Stomach (tissue), 8 donors: ENCODE measurements at regions not wholly inside any gene's neighbourhood (a gene's known extent, or its start where the extent isn't known, plus 50 kb on each side); places are given as distances from the start of the nearest gene placed in this dataset.
"Not testable (repeated sequence)": the region's sequence is repeated elsewhere in the genome, so short reads cannot be mapped to it uniquely, and the experiment has no call there.

Source experiments
- DNase-seq, 2 donors: peaks; one replicate each; pipeline versions ENCODE4 v3.0.0 to v3.0.0-alpha.2; 2013 to 2019
- H3K27ac ChIP-seq, 5 donors: fragments of 200-600 bp in 4 of 5; sonication (generic) in 4 of 5; one replicate each; pipeline ENCODE4 v1.5.1; 2013 to 2019; ENCODE audit warnings: mild to moderate bottlenecking in 1 of 5, moderate library complexity in 1 of 5
- H3K27me3 ChIP-seq, 3 donors: fragments of 200-600 bp; sonication (generic); one replicate each; pipeline ENCODE4 v1.5.1; 2017 to 2019; ENCODE audit warnings: mixed run types in 1 of 3
- H3K36me3 ChIP-seq, 4 donors: fragments of 200-600 bp; sonication (generic); 1 replicate in 3 of 4; 2 replicates in 1 of 4; pipeline ENCODE4 v1.5.1; 2016 to 2019
- H3K4me1 ChIP-seq, 4 donors: fragments of 200-600 bp; sonication (generic); one replicate each; pipeline ENCODE4 v1.5.1; 2016 to 2019
- H3K4me3 ChIP-seq, 4 donors: fragments of 200-600 bp; sonication (generic) in 3 of 4; one replicate each; pipeline ENCODE4 v1.5.1; 2016 to 2019; ENCODE audit warnings: mild to moderate bottlenecking in 1 of 4
- H3K9me3 ChIP-seq, 4 donors: fragments of 200-600 bp; sonication (generic); one replicate each; pipeline ENCODE4 v1.5.1; 2016 to 2019
- EP300 ChIP-seq: sonication (generic); formaldehyde crosslinking; IDR thresholded peaks from one replicate; pipeline ENCODE4 v1.6.1; 2017; ENCODE audit warnings: antibody characterized with exemption
- POLR2A ChIP-seq, 4 donors: fragments of 450-650 bp; IDR thresholded peaks; one replicate each; pipeline ENCODE4 v1.6.1; 2016; ENCODE audit warnings: antibody characterized with exemption in 4 of 4, control low read depth in 2 of 4, mild to moderate bottlenecking in 1 of 4, moderate library complexity in 1 of 4
- POLR2AphosphoS5 ChIP-seq, 3 donors: sonication (generic); formaldehyde crosslinking; IDR thresholded peaks; one replicate each; pipeline ENCODE4 v1.6.1; 2016; ENCODE audit warnings: antibody characterized with exemption in 3 of 3
- WGBS, 5 donors: extraction: QIAGEN DNeasy Blood & Tissue Kit in 3 of 5; methylation state at CpG; one replicate each; pipeline versions ENCODE4 v1.1.5 to v1.1.7; 2013 to 2018; 5-methylcytosine and 5-hydroxymethylcytosine counted together
- intact Hi-C: fragments of 100-400 bp; cut with DNase I; formaldehyde crosslinking; loops from one replicate; pipeline ENCODE4 v1.15.1; 2023; ENCODE audit warnings: low total_unique reads
- TF ChIP-seq, protein P1 (sequence below), 7 experiments: fragments of 450-650 bp in 4 of 7; fragments of 200-600 bp in 3 of 7; sonication (generic) in 3 of 7; IDR thresholded peaks; one replicate each; pipeline ENCODE4 v1.5.1; 2016 to 2019; ENCODE audit warnings: antibody characterized with exemption in 7 of 7, control low read depth in 2 of 7, mild to moderate bottlenecking in 1 of 7
- donor health status: healthy with polysubstance abuse.
- donor health status: Bipolar disorder and iron deficiency.
- donor health status: healthy.

DNA sequence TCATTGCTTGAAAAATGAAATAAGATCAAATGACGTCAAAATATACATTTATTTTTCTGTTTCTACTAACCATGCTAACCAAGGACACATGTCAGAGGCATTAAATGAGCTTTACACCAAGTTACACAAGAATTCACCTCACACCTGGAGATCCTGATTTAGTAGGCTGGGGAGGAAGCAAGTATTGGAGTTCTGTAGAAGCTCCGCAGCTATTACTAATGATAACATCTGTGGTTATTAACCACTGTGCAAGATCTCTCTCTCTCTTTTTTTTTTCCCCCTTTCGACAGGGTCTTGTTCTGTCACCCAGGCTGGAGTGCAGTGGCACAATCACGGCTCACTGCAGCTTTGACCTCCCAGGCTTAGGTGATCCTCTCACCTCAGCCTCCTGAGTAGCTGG, 104.0 kb downstream of the ZNF22 start:
- no peaks in the 10 kb centered on the region for H3K36me3 ChIP-seq
- no peak for DNase-seq
- H3K4me1 ChIP-seq, result no peaks in the 10 kb centered on the region
- WGBS, 5 donors, result 29 to 43% (median 38%) methylated on average over 4 of the region's 4 CpGs
- no peak for TF ChIP-seq POLR2AphosphoS5 (IDR thresholded peaks at IDR 0.05)
- no peak for TF ChIP-seq EP300
- TF ChIP-seq, protein P1, sequence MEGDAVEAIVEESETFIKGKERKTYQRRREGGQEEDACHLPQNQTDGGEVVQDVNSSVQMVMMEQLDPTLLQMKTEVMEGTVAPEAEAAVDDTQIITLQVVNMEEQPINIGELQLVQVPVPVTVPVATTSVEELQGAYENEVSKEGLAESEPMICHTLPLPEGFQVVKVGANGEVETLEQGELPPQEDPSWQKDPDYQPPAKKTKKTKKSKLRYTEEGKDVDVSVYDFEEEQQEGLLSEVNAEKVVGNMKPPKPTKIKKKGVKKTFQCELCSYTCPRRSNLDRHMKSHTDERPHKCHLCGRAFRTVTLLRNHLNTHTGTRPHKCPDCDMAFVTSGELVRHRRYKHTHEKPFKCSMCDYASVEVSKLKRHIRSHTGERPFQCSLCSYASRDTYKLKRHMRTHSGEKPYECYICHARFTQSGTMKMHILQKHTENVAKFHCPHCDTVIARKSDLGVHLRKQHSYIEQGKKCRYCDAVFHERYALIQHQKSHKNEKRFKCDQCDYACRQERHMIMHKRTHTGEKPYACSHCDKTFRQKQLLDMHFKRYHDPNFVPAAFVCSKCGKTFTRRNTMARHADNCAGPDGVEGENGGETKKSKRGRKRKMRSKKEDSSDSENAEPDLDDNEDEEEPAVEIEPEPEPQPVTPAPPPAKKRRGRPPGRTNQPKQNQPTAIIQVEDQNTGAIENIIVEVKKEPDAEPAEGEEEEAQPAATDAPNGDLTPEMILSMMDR (IDR thresholded peaks at IDR 0.05), result no peak
- TF ChIP-seq POLR2A (IDR thresholded peaks at IDR 0.05), result no peak
- H3K4me3 ChIP-seq, result no peak overlapping the region
- H3K27me3 ChIP-seq, result peaks cover 0 to 71% (median 11%) of the 10 kb centered on the region in 3 donors
- no peaks in the 10 kb centered on the region for H3K9me3 ChIP-seq
- intact Hi-C loops, result no loop called here
- no peak overlapping the region for H3K27ac ChIP-seq

DNA sequence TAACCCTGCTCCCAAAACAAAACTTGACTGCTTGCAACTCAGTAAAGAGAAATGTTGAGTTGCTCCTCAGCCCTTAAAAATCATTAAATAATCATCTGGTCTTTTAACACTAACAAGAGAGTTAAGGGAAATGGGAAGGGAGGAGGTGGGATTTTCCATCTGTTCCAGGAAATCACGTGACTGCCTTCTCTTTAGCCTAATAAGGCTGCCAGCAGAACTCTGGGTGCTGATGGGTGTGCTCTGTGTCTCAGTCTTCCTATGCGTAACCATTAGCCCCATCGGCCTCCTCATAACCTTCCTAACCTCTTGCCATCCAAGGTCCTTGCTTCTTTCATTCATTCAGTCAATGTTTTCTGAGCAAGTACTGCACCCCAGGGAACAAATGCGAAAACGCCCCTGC, 104.6 kb downstream of the ZNF22 start:
- H3K36me3 ChIP-seq, H3K4me1 ChIP-seq, H3K4me3 ChIP-seq, H3K9me3 ChIP-seq, H3K27ac ChIP-seq, intact Hi-C loops, DNase-seq: not testable (repeated sequence)
- 34 to 56% (median 55%) methylated on average over 5 of the region's 5 CpGs for WGBS, 5 donors
- H3K27me3 ChIP-seq, result peaks cover 0 to 69% (median 8%) of the 10 kb centered on the region in 3 donors

DNA sequence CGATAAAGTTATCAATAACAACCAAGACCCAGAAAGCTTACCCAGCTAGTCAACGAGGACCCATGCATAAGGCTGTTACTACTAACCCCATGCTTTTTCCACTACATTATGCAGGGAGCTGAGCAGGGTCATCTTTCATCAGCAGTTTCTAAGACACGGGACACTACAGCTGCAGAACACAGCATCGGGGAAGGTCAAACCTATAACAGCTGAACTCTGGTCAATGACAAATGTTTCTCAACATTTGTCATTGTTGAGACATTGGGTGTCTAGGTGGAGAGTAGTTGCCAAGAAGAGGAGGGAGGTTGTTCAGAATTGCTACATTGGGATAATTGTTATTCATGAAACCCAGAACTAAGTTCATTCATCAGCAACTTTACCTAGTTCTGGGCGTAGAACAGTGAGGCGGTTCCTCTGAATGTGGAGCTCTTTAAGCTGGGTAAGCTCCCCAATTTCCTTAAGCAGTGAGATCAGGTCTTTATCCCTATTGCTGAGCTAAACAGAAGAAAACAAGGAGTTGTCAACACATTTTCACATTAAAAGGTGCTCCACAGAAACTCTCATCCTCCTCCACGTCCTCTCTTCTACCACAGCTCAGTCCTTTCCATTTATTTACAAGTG, 105.6 kb downstream of the ZNF22 start:
- TF ChIP-seq POLR2A (IDR thresholded peaks at IDR 0.05) (no peak), EP300 (no peak), POLR2AphosphoS5 (IDR thresholded peaks at IDR 0.05) (no peak)
- TF ChIP-seq, protein P1 (IDR thresholded peaks at IDR 0.05), result no peak
- Histone ChIP-seq H3K27me3 (peaks cover 0 to 58% (median 6%) of the 10 kb centered on the region in 3 donors), H3K4me1 (no peaks in the 10 kb centered on the region), H3K36me3 (no peaks in the 10 kb centered on the region), H3K27ac (no peak overlapping the region), H3K4me3 (no peak overlapping the region), H3K9me3 (no peaks in the 10 kb centered on the region)
- no peak for DNase-seq
- intact Hi-C loops, result no loop called here
- WGBS, 5 donors, result 48 to 56% (median 54%) methylated on average over 6 to 7 of the region's 7 CpGs

DNA sequence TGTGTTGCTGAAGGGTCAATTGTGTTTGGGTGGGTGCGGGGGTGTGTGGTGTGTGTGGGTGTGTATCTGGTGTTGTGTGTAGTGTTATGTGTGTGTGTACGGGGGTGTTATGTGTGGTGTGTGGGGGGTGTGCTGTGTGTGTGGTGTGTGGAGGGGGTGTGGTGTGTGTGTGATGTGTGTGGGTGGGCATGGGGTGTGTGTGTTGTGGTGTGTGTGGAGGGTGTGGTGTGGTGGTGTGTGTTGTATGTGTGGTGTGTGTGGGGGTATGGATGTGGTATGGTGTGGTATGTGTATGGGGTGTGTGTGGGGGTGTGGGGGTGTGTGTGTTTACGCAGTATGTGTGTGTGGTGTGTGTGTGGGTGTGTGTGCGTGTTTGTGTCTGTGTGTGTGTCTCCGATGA, 110.8 kb downstream of the ZNF22 start:
- Histone ChIP-seq H3K36me3 (no peaks in the 10 kb centered on the region), H3K27ac (no peak overlapping the region), H3K9me3 (no peaks in the 10 kb centered on the region), H3K4me3 (no peak overlapping the region), H3K4me1 (no peaks in the 10 kb centered on the region), H3K27me3 (peaks cover 0 to 47% (median 8%) of the 10 kb centered on the region in 3 donors)
- WGBS, 5 donors, result 90 to 95% (median 93%) methylated on average over 5 of the region's 5 CpGs
- intact Hi-C loops, result no loop called here
- TF ChIP-seq, protein P1 (IDR thresholded peaks at IDR 0.05), result no peak
- TF ChIP-seq POLR2AphosphoS5 (IDR thresholded peaks at IDR 0.05) (no peak), EP300 (no peak), POLR2A (IDR thresholded peaks at IDR 0.05) (no peak)
- DNase-seq, result no peak

DNA sequence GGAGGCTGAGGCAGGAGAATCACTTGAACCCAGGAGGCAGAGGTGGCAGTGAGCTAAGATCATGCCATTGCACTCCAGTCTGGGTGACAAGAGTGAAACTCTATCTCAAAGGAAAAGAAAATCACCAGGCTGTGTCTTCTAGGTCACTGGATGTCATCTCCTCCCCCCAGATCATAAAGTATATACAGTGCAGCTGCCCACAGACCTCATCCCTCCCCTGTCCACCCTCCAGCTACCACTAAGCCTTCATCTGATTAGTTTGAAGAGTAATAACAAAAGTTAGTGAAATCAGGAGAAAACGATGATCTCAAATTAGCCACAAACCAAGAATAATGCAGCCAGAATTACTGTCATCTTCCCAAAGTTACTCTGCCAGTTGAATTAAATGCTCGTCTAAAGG, 117.2 kb downstream of the ZNF22 start:
- 54 to 76% (median 63%) methylated on average over 2 of the region's 2 CpGs for WGBS, 5 donors
- H3K36me3 ChIP-seq, H3K4me1 ChIP-seq, H3K27ac ChIP-seq, DNase-seq, H3K9me3 ChIP-seq, H3K4me3 ChIP-seq, intact Hi-C loops: not testable (repeated sequence)
- peaks cover 0 to 67% (median 19%) of the 10 kb centered on the region in 3 donors for H3K27me3 ChIP-seq
